HG03521 (cell line): ENCODE measurements at regions not wholly inside any gene's neighbourhood (a gene's known extent, or its start where the extent isn't known, plus 50 kb on each side); places are given as distances from the start of the nearest gene placed in this dataset.
"Not testable (repeated sequence)": the region's sequence is repeated elsewhere in the genome, so short reads cannot be mapped to it uniquely, and the experiment has no call there.

Experiments used
- ATAC-seq: cut with Tn5 transposase; IDR thresholded peaks from one replicate; pipeline ENCODE4 v1.9.1; 2021; ENCODE audit warnings: mild to moderate bottlenecking, moderate library complexity; ENCODE audit not compliant: unreplicated experiment

DNA sequence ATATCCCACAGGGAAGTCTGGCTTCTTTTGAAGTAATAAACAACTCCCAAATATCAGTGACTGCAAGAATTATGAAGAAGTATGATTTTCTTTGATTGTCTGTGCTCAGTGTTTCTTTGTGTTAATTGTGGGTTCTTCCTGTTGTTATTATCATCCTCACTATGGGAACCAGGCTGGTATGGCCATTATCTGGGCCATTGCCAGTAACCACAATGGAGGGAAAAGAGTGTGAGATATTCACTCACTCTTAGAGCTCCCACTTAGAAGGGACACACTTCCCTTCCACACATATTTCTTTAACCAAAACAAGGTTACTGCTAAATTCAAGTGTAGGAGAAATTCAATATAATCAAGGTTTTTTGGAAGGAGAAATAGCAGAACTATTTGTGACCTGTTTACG, 503.7 kb downstream of the SLC6A15 start:
- no peak for ATAC-seq

GRCh38 chr12:84406720-84407119, 505.9 kb downstream of the SLC6A15 start:
- not testable (repeated sequence) for ATAC-seq

GRCh38 chr12:84397846-84398245, 514.8 kb downstream of the SLC6A15 start:
- ATAC-seq: no peak

DNA sequence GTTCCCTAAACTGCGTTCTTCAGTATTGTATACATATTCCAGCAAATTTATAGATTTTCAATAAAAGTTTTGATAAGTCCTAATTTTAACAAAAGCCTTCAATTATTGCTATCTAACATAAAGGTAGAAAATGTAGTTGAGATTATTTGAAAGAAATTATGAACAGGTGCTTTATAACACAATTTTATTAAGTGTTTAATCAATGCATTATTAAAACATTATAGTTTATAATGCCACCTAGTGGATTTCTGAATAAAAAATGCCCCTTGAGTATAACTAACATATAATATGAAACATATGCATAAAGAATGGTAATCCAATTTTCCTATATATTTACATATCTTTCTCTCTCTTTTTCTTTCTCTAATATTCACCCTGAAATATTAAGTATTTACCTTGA, 515.3 kb downstream of the SLC6A15 start:
- no peak for ATAC-seq

DNA sequence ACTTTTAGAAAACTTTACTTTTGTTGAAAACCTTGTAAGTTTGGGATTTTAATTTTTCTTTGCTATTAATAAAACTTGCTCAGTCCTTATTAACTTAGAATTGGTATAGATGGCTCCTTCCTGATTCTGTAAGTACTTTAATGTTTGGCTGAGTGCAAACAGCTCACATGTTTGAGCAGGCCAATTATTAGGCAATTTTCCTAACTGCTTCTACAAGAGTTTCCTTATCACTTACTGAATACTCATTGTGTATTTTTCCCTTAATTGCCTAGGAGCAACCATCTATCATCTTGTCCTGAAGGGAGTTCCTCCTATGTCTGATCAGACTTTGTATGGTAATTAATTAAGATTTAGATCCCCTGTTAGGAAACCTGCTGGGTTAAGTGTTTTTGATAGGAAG, 521.4 kb downstream of the SLC6A15 start:
- ATAC-seq: not testable (repeated sequence)

GRCh38 chr12:84384384-84384783, 528.2 kb downstream of the SLC6A15 start:
- no peak for ATAC-seq

DNA sequence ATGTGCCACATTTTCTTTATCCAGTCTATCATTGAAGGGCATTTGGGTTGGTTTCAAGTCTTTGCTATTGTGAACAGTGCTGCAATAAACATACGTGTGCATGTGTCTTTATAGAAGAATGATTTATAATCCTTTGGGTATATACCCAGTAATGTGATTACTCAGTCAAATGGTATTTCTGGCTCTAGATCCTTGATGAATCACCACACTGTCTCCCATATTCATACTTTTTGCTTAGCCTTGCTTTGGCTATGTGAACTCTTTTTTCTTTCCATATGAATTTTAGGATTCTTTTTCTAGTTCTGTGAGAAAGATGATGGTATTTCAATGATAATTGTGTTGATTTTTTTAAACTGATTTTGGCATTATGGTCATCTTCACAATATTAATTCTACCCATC, 530.1 kb downstream of the SLC6A15 start:
- ATAC-seq: not testable (repeated sequence)

DNA sequence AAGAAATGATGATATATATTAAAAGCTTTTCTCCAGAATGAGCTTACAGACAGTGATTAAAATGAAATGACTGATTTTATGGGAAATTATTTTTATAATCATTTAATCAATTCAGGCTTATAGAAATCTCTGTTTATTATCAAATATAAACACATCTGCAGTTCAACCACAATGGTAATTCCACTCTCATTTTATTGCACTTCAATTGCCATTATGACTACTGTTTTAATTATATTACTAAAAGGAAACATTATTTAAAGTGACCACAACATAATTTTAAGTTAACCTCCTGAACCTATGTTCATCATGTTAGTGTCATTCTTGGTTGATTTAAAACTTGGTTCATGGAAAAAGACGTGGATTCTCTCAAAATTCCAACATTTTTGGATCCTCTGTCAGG, 536.3 kb downstream of the SLC6A15 start:
- ATAC-seq: no peak

- no peak for ATAC-seq
These were observed 537.0 kb downstream of the SLC6A15 start for GRCh38 chr12:84375449-84376170.

- ATAC-seq: no peak
These were observed 550.1 kb downstream of the SLC6A15 start for GRCh38 chr12:84362552-84362897.

GRCh38 chr12:84361651-84362551, 550.7 kb downstream of the SLC6A15 start:
- no peak for ATAC-seq

DNA sequence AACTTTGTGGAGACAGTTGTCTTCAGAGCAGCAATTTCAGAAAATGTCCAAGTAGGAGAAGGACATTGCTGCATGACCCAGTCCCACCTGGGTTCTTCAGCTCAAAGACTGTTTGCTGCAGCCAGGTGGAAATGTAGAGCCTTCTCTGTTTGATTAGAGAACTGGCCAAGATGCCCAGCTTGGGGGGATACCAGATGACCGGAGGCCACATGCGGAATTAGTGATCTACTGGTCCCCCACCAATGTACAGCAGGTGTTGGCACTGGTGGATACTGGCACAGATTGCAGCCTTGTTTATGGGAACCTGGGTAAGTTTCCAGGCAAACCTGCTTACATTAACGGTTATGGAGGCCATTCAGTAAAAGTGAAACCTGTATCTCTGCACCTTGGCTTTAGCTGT, 555.3 kb downstream of the SLC6A15 start:
- ATAC-seq: no peak

DNA sequence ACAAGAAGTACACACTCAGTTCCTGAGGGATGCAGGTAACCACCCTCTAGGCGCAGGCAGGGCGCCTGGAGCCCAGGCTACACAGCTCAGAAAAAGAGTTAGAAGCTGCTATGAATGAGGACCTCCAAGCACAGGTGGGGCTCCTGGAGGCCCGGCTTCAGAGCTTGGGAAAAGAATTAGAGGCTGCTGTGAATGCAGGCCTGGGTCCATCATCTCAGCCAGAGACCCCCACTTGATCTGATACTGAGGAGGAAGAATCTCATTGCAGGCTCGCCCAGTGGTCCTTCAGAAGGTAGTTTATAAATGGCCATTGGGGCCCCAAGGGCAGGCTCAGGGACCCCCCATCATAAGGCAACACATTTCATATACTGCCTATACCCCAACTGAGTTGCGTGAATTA, 556.4 kb downstream of the SLC6A15 start:
- ATAC-seq: no peak

DNA sequence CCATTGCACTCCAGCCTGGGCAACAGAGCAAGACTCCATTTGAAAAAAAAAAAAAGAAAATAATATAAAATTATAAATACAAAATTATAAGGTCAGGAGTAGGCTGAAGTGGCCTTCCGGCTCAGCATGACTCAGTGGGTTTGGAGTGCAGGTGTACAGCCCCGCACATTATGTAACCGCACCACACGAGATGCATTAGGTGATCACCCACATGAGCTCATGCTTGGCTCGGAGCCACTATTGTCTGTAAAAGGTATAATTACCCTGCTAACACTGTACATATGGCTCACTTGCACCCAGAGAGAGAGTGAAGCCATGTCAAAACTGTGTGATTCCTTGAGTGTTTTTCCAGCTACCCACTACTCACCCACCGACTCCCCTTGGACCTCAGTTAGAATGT, 557.0 kb downstream of the SLC6A15 start:
- no peak for ATAC-seq

- no peak for ATAC-seq
These were observed 564.0 kb downstream of the SLC6A15 start for GRCh38 chr12:84348582-84348981.

GRCh38 chr12:84341467-84342193, 571.0 kb downstream of the SLC6A15 start:
- ATAC-seq: no peak

DNA sequence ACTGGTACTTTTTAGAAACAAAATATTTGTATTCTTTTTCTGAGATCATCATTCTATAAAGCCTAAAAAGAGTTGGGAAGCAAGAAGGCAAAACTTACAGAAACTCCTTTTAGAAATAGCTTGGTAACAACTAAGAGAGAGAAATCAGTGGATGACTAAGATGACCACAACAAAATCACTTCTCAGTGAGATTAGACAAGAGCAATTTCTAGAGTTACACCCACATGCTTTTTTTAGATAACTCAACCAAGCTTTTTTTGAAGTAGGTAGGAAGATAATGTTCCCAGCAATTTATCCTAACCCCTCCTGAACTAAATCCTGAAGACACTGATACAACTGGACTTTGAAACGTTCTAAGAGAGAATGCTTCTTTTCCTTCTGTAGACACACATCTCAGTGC, 576.4 kb downstream of the SLC6A15 start:
- ATAC-seq: no peak

GRCh38 chr12:84329938-84330337, 582.7 kb downstream of the SLC6A15 start:
- no peak for ATAC-seq

- no peak for ATAC-seq
These were observed 596.7 kb downstream of the SLC6A15 start for GRCh38 chr12:84315926-84316325.

- ATAC-seq: no peak
These were observed 599.3 kb downstream of the SLC6A15 start for GRCh38 chr12:84313323-84313675.

DNA sequence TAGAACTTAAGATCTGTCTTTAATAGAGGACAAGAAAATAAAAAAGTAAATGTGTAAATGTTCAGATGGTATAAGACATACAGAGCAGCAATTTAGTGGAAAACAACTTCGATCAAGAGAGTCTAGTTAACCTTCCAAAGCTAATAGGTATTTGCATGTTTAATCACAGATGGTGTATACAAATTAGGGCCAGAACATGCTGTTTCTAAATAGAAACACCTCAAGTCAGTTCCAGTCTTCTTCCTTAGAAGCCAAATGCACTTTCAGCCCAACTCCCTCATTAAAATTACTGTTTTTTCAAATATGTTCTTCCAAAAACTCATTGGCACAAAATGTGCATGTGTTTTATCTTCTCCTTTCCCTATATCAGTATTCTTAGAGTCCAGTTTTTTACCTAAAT, 604.4 kb downstream of the SLC6A15 start:
- no peak for ATAC-seq

- no peak for ATAC-seq
These were observed 607.5 kb downstream of the SLC6A15 start for GRCh38 chr12:84305144-84305543.
